Muscle layer of duodenum (tissue), 2 donors: ENCODE measurements at regions not wholly inside any gene's neighbourhood (a gene's known extent, or its start where the extent isn't known, plus 50 kb on each side); places are given as distances from the start of the nearest gene placed in this dataset.
A peak's percentile ranks its signal among the peaks of the same experiment; 100 is the strongest.
"Not testable (repeated sequence)": the region's sequence is repeated elsewhere in the genome, so short reads cannot be mapped to it uniquely, and the experiment has no call there.

Experiments used
- H3K27ac ChIP-seq: one replicate; pipeline ENCODE4 v1.7.0; 2013; ENCODE audit warnings: mild to moderate bottlenecking, low read length
- H3K27me3 ChIP-seq: one replicate; pipeline ENCODE4 v1.7.0; 2013; ENCODE audit warnings: low read depth, mild to moderate bottlenecking, control low read depth, low read length
- H3K36me3 ChIP-seq, 2 donors: one replicate each; pipeline ENCODE4 v1.7.0; 2013; ENCODE audit warnings: low read length in 2 of 2, control low read depth in 1 of 2, mild to moderate bottlenecking in 1 of 2; ENCODE audit not compliant: insufficient read depth in 2 of 2, control insufficient read depth in 1 of 2
- H3K4me1 ChIP-seq, 2 donors: one replicate each; pipeline ENCODE4 v1.7.0; 2013; ENCODE audit warnings: low read length in 2 of 2, mild to moderate bottlenecking in 2 of 2, control low read depth in 1 of 2, moderate library complexity in 1 of 2; ENCODE audit not compliant: insufficient read depth in 2 of 2, control insufficient read depth in 1 of 2
- H3K4me3 ChIP-seq, 2 donors: one replicate each; pipeline ENCODE4 v1.7.0; 2013; ENCODE audit warnings: low read length in 2 of 2, low read depth in 1 of 2, mild to moderate bottlenecking in 1 of 2
- H3K9me3 ChIP-seq, 2 donors: one replicate each; pipeline ENCODE4 v1.7.0; 2013; ENCODE audit warnings: low read length in 2 of 2, control low read depth in 1 of 2, mild to moderate bottlenecking in 1 of 2; ENCODE audit not compliant: control insufficient read depth in 1 of 2
- donor health status: healthy.

- Histone ChIP-seq H3K4me3 (no peak overlapping the region), H3K27me3 (no peaks in the 10 kb centered on the region), H3K27ac (no peak overlapping the region), H3K4me1 (no peaks in the 10 kb centered on the region), H3K9me3 (peaks cover 0 to 7% of the 10 kb centered on the region in 2 donors), H3K36me3 (no peaks in the 10 kb centered on the region)
Observed at GRCh38 chr9:31005086-31005665, 1379.3 kb upstream of the ACO1 start.

GRCh38 chr9:31013371-31013770 lies 1371.1 kb upstream of the ACO1 start:
- peaks cover 0 to 5% of the 10 kb centered on the region in 2 donors for H3K9me3 ChIP-seq
- H3K4me1 ChIP-seq, result no peaks in the 10 kb centered on the region
- no peak overlapping the region for H3K4me3 ChIP-seq
- H3K36me3 ChIP-seq, result no peaks in the 10 kb centered on the region
- no peak overlapping the region for H3K27ac ChIP-seq
- H3K27me3 ChIP-seq, result no peaks in the 10 kb centered on the region

GRCh38 chr9:31023847-31024246 lies 1360.6 kb upstream of the ACO1 start:
- H3K9me3 ChIP-seq, result no peaks in the 10 kb centered on the region
- H3K36me3 ChIP-seq, result no peaks in the 10 kb centered on the region
- no peaks in the 10 kb centered on the region for H3K4me1 ChIP-seq
- no peak overlapping the region for H3K27ac ChIP-seq
- no peak overlapping the region for H3K4me3 ChIP-seq
- H3K27me3 ChIP-seq, result no peaks in the 10 kb centered on the region

GRCh38 chr9:31027678-31028077 lies 1356.8 kb upstream of the ACO1 start:
- H3K27ac ChIP-seq, result no peak overlapping the region
- no peak overlapping the region for H3K4me3 ChIP-seq
- H3K9me3 ChIP-seq, result no peaks in the 10 kb centered on the region
- H3K4me1 ChIP-seq, result no peaks in the 10 kb centered on the region
- no peaks in the 10 kb centered on the region for H3K36me3 ChIP-seq
- no peaks in the 10 kb centered on the region for H3K27me3 ChIP-seq

GRCh38 chr9:31028137-31028536 lies 1356.3 kb upstream of the ACO1 start:
- no peak overlapping the region for H3K4me3 ChIP-seq
- H3K27ac ChIP-seq, result no peak overlapping the region
- H3K27me3 ChIP-seq, result no peaks in the 10 kb centered on the region
- no peaks in the 10 kb centered on the region for H3K4me1 ChIP-seq
- no peaks in the 10 kb centered on the region for H3K9me3 ChIP-seq
- H3K36me3 ChIP-seq, result no peaks in the 10 kb centered on the region

GRCh38 chr9:31030741-31031202 lies 1353.7 kb upstream of the ACO1 start:
- no peaks in the 10 kb centered on the region for H3K4me1 ChIP-seq
- H3K4me3 ChIP-seq, result peak overlapping the region; percentile 24 to 26
- H3K27ac ChIP-seq, result no peak overlapping the region
- H3K27me3 ChIP-seq, result no peaks in the 10 kb centered on the region
- H3K9me3 ChIP-seq, result no peaks in the 10 kb centered on the region
- H3K36me3 ChIP-seq, result no peaks in the 10 kb centered on the region

- H3K27me3 ChIP-seq, result no peaks in the 10 kb centered on the region
- no peak overlapping the region for H3K27ac ChIP-seq
- H3K9me3 ChIP-seq, result no peaks in the 10 kb centered on the region
- no peak overlapping the region for H3K4me3 ChIP-seq
- H3K4me1 ChIP-seq, result no peaks in the 10 kb centered on the region
- H3K36me3 ChIP-seq, result no peaks in the 10 kb centered on the region
Observed at GRCh38 chr9:31032206-31032605, 1352.2 kb upstream of the ACO1 start.

GRCh38 chr9:31034311-31034710 lies 1350.1 kb upstream of the ACO1 start:
- Histone ChIP-seq H3K4me1 (no peaks in the 10 kb centered on the region), H3K27ac (no peak overlapping the region), H3K36me3 (no peaks in the 10 kb centered on the region), H3K4me3 (no peak overlapping the region), H3K27me3 (no peaks in the 10 kb centered on the region), H3K9me3 (no peaks in the 10 kb centered on the region)

GRCh38 chr9:31040564-31040963 lies 1343.9 kb upstream of the ACO1 start:
- H3K27ac ChIP-seq, result no peak overlapping the region
- no peaks in the 10 kb centered on the region for H3K4me1 ChIP-seq
- no peaks in the 10 kb centered on the region for H3K9me3 ChIP-seq
- no peak overlapping the region for H3K4me3 ChIP-seq
- H3K27me3 ChIP-seq, result no peaks in the 10 kb centered on the region
- H3K36me3 ChIP-seq, result no peaks in the 10 kb centered on the region

- H3K4me1 ChIP-seq, result no peaks in the 10 kb centered on the region
- no peak overlapping the region for H3K27ac ChIP-seq
- no peaks in the 10 kb centered on the region for H3K9me3 ChIP-seq
- H3K36me3 ChIP-seq, result no peaks in the 10 kb centered on the region
- no peaks in the 10 kb centered on the region for H3K27me3 ChIP-seq
- H3K4me3 ChIP-seq, result no peak overlapping the region
Observed at GRCh38 chr9:31045810-31046209, 1338.6 kb upstream of the ACO1 start.

- not testable (repeated sequence) for H3K4me3 ChIP-seq, H3K27me3 ChIP-seq, H3K9me3 ChIP-seq
Observed at GRCh38 chr9:31061592-31061991, 1322.9 kb upstream of the ACO1 start.

GRCh38 chr9:31065691-31066090 lies 1318.8 kb upstream of the ACO1 start:
- no peak overlapping the region for H3K27ac ChIP-seq
- H3K9me3 ChIP-seq, result no peaks in the 10 kb centered on the region
- no peak overlapping the region for H3K4me3 ChIP-seq
- H3K4me1 ChIP-seq, result no peaks in the 10 kb centered on the region
- H3K36me3 ChIP-seq, result no peaks in the 10 kb centered on the region
- no peaks in the 10 kb centered on the region for H3K27me3 ChIP-seq

More at GRCh38 chr9:31061592-31061991, 1322.9 kb upstream of the ACO1 start:
- H3K27ac ChIP-seq, H3K4me1 ChIP-seq, H3K36me3 ChIP-seq: not testable (repeated sequence)
